IPS-18a (cell line): ENCODE measurements at regions not wholly inside any gene's neighbourhood (a gene's known extent, or its start where the extent isn't known, plus 50 kb on each side); places are given as distances from the start of the nearest gene placed in this dataset.
"Not testable (repeated sequence)": the region's sequence is repeated elsewhere in the genome, so short reads cannot be mapped to it uniquely, and the experiment has no call there.

Experiments
- H3K27ac ChIP-seq: one replicate; pipeline ENCODE4 v1.5.1; 2013; ENCODE audit warnings: low read length
- H3K27me3 ChIP-seq: one replicate; pipeline ENCODE4 v1.6.1; 2013; ENCODE audit warnings: mild to moderate bottlenecking, low read length; ENCODE audit not compliant: control insufficient read depth, insufficient read depth
- H3K36me3 ChIP-seq: one replicate; pipeline ENCODE4 v1.6.1; 2013; ENCODE audit warnings: low read depth, low read length; ENCODE audit not compliant: control insufficient read depth
- H3K4me1 ChIP-seq: one replicate; pipeline ENCODE4 v1.6.1; 2013; ENCODE audit warnings: low read depth, low read length; ENCODE audit not compliant: control insufficient read depth
- H3K4me3 ChIP-seq: one replicate; pipeline ENCODE4 v1.5.1; 2013; ENCODE audit warnings: low read length
- H3K9ac ChIP-seq: one replicate; pipeline ENCODE4 v1.6.1; 2013; ENCODE audit warnings: mild to moderate bottlenecking, low read length, moderate library complexity
- H3K9me3 ChIP-seq: one replicate; pipeline ENCODE4 v1.6.1; 2013; ENCODE audit warnings: low read depth, low read length; ENCODE audit not compliant: control insufficient read depth

DNA sequence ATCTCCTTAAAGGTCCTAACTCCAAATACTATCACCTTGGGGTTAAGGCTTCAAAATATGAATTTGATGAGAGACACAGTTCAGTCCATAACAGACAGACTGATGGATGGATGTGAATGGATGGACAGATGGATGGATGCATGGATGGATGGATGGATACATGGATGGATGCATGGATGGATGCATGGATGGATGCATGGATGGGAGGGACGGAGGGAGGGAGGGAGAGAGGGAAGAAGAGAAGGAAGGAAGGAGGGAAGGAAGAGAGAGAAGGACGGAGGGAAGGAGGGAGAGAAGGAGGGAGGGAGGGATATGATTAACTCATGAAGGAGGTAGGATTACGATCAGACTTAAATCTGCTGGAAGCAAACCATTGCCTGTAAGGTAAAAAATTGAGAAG lies 192.4 kb downstream of the LRRN1 start:
- H3K36me3 ChIP-seq = no peaks in the 10 kb centered on the region
- H3K9me3 ChIP-seq = no peaks in the 10 kb centered on the region
- no peaks in the 10 kb centered on the region for H3K4me1 ChIP-seq
- H3K9ac ChIP-seq = no peak overlapping the region
- H3K27ac ChIP-seq = no peak overlapping the region
- H3K27me3 ChIP-seq = no peaks in the 10 kb centered on the region
- H3K4me3 ChIP-seq = no peak overlapping the region

DNA sequence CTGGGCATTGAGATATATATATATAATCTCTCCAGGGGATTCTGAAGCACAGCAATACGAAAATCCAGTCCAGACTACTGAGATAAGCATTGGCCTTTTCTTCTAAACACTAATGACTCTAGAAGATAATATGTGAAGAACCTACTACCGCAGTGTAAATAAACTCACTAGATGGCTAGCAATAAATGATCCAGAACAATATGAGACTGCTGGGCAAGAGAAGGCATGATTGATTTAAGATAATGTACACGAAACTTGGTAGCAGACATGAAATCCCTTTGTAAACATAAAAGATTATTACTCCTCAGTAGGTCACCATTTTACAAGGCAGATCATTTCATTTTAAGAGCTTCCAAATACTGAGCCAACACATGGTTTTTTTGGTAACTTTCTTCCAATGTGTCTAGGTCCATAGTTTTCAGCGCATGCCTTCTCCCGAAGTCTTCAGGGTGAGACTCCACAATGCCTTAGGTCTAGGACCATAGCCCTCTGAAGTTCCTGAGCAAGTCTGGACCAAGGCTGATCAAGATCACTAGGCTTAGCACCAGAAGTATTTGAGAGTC lies 193.2 kb downstream of the LRRN1 start:
- Histone ChIP-seq H3K36me3 (no peaks in the 10 kb centered on the region), H3K27me3 (no peaks in the 10 kb centered on the region), H3K9ac (no peak overlapping the region), H3K4me1 (no peaks in the 10 kb centered on the region), H3K4me3 (no peak overlapping the region), H3K9me3 (no peaks in the 10 kb centered on the region), H3K27ac (no peak overlapping the region)

DNA sequence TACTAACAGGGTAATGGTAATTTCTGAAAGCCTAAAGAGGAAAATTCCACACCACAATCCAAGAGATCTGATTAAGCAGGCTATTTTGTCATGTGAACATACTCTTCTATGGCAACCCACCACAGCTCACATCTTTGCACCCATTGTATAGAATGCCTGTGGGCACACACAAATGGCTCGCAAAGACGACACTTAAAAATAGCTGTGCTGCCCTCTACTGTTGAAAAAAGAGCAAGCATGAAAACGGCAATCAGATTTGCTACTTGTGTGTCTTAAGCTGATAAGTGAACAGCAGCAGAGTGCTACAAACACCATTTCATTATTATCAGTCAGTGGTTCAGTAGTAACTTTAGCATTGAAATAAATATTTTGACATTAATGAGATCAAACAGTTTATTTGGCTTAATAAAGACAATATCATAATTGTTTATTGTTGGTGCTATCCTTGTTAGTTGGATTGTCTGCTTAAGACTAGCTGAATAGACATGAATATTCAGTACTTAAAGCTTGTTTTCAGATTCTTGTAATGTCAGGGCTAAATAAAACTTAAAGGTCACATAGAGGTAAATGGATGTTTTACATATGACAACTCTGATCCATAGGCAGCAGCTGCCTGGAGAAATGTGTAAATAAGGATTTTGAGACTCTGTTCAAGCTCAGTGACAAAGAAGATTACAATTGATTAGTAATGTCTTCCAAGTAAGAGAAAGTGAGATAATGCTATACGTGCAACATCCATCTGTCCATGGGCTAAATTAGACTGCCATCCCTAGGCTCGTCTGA lies 199.1 kb downstream of the LRRN1 start:
- Histone ChIP-seq H3K4me3 (no peak overlapping the region), H3K4me1 (no peaks in the 10 kb centered on the region), H3K36me3 (no peaks in the 10 kb centered on the region), H3K9me3 (no peaks in the 10 kb centered on the region), H3K9ac (no peak overlapping the region), H3K27ac (no peak overlapping the region), H3K27me3 (no peaks in the 10 kb centered on the region)

DNA sequence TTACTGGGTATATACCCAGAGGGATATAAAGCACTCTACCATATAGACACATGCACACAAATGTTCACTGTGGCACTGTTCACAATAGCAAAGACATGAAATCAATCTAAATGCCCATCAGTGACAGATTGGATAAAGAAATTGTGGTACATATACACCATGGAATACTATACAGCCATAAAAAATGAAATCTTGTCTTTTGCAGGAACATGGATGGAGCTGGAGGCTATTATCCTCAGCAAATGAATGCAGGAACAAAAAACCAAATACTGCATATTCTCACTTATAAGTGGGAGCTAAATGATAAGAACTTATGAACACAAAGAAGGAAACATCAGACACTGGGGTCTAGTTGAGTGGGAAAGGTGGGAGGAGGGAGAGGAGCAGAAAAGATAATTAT lies 200.1 kb downstream of the LRRN1 start:
- H3K9ac ChIP-seq, H3K9me3 ChIP-seq, H3K4me1 ChIP-seq, H3K27ac ChIP-seq, H3K4me3 ChIP-seq, H3K27me3 ChIP-seq, H3K36me3 ChIP-seq: not testable (repeated sequence)

DNA sequence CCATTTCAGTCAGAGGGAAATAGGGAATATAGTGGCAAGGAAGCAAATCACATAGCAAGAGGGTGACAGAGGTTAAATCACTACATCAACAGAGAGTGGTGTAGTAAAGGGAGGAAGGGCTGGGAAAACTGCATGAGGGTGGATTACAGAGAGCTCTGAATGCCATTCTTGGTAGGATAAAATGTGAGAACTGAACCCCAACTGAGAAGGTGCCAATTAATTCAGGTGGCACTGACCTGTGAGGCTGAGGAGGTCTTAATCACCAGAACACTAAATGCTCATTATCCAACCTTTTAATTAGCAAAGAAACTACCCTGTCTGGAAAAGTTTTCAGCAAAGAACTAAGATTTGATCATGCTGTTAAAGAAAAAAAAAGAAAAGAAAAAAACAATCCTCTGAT lies 202.7 kb downstream of the LRRN1 start:
- H3K36me3 ChIP-seq = no peaks in the 10 kb centered on the region
- H3K4me3 ChIP-seq = no peak overlapping the region
- no peaks in the 10 kb centered on the region for H3K4me1 ChIP-seq
- H3K9ac ChIP-seq = no peak overlapping the region
- no peaks in the 10 kb centered on the region for H3K9me3 ChIP-seq
- no peak overlapping the region for H3K27ac ChIP-seq
- H3K27me3 ChIP-seq = no peaks in the 10 kb centered on the region

DNA sequence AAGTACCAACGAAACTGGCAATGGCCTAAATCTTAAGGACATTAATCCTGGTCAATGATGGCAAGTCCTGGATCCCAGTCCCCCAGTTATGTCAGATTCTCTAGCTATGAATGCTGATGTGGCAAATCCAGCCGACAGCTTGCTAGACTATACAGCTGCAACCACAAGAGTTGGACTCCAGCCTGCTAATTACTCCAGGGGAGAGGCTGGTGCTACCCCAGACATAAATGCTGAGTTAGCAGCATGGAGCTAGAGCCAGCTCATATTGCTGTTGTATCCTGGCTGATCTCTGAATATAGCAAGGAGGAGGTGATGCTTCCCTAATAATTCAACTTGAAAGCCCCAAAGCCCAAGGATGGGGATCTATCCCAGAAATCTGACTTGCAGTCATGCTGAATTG lies 207.1 kb downstream of the LRRN1 start:
- H3K36me3 ChIP-seq = no peaks in the 10 kb centered on the region
- no peaks in the 10 kb centered on the region for H3K9me3 ChIP-seq
- H3K27me3 ChIP-seq = no peaks in the 10 kb centered on the region
- no peak overlapping the region for H3K27ac ChIP-seq
- no peak overlapping the region for H3K9ac ChIP-seq
- H3K4me1 ChIP-seq = no peaks in the 10 kb centered on the region
- H3K4me3 ChIP-seq = no peak overlapping the region

DNA sequence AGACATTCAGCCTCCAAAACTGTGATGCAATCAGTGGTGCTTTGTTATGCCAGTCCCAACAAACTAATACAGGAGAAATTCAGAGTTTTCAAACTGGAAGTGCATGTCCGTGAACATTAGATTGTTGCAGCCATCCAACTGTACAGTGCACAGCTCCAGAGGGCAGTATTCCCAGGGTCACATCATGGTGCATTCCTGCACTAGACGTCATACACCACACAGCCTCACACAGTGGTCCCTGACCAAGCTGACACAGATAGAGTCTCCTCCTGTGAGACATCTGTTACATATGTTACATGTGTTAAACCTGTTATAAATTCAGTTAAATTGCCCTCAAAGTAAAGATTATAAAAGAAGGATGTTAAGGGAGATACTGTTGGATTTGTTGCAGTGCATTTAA lies 209.0 kb downstream of the LRRN1 start:
- H3K27me3 ChIP-seq = no peaks in the 10 kb centered on the region
- H3K36me3 ChIP-seq = no peaks in the 10 kb centered on the region
- H3K27ac ChIP-seq = no peak overlapping the region
- H3K9me3 ChIP-seq = peaks cover 5% of the 10 kb centered on the region
- no peaks in the 10 kb centered on the region for H3K4me1 ChIP-seq
- no peak overlapping the region for H3K9ac ChIP-seq
- H3K4me3 ChIP-seq = no peak overlapping the region

DNA sequence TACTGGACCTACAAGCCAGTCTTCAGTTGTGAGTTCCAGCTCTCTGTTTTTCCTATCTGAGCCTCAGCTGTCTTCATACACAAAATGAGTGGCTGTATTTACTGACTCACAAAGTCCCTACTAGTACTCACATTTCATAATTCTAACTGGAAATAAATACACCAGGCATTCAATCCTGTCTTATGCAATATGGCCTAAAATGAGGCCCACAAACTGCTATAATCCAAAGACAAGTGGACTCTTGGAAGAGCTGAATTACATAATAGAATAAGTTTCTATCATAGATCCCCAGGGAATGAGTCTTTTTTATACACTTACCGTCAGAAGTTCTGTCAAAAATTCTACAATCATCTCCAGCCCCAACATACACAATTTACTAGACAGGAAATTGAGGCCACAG lies 211.9 kb downstream of the LRRN1 start:
- Histone ChIP-seq H3K4me1 (peaks cover 5% of the 10 kb centered on the region), H3K4me3 (no peak overlapping the region), H3K9me3 (peaks cover 7% of the 10 kb centered on the region), H3K27me3 (no peaks in the 10 kb centered on the region), H3K9ac (no peak overlapping the region), H3K36me3 (no peaks in the 10 kb centered on the region), H3K27ac (no peak overlapping the region)

DNA sequence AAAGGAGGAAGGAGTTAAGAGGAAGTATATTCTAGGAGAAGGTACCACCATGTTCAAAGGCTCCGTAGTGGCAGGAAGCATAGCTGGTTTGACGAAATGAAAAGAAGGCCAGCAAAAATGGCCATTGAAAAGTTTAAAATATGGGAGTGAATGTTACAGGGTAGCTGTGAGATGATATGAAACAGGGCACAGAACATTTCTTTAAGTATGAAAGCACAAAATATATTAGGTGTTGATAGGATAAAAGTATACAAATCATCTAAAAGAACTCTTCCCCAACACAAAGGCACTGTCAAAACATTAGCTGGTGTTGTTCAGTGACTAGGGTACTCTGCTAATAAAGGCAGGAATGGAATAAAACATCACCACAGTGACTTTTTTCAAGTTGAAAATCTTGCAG lies 216.2 kb downstream of the LRRN1 start:
- no peaks in the 10 kb centered on the region for H3K36me3 ChIP-seq
- H3K27me3 ChIP-seq = no peaks in the 10 kb centered on the region
- no peak overlapping the region for H3K9ac ChIP-seq
- no peak overlapping the region for H3K4me3 ChIP-seq
- peaks cover 7% of the 10 kb centered on the region for H3K9me3 ChIP-seq
- no peak overlapping the region for H3K27ac ChIP-seq
- H3K4me1 ChIP-seq = peaks cover 7% of the 10 kb centered on the region

DNA sequence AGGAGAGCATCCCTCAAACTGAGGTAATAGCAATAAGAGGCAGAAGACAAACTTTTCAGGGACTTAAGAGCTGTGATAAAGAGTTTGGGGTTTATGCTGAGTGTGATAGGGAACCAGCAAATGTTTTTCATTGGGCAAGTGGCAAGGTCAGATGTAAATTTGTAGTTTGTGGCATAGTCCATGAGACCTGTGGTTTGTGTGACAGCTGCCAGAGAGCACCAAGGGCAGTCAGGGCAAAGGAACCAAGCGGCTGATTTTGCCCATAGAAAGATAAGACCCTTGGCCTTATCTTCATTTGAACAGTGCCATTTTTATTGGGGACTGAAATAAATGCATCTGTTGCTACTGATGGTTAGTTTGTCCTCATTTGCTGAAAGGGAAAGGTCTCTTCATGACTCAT lies 220.3 kb downstream of the LRRN1 start:
- no peaks in the 10 kb centered on the region for H3K36me3 ChIP-seq
- H3K4me1 ChIP-seq = peaks cover 7% of the 10 kb centered on the region
- H3K27ac ChIP-seq = no peak overlapping the region
- H3K9ac ChIP-seq = no peak overlapping the region
- no peak overlapping the region for H3K4me3 ChIP-seq
- no peaks in the 10 kb centered on the region for H3K9me3 ChIP-seq
- no peaks in the 10 kb centered on the region for H3K27me3 ChIP-seq

DNA sequence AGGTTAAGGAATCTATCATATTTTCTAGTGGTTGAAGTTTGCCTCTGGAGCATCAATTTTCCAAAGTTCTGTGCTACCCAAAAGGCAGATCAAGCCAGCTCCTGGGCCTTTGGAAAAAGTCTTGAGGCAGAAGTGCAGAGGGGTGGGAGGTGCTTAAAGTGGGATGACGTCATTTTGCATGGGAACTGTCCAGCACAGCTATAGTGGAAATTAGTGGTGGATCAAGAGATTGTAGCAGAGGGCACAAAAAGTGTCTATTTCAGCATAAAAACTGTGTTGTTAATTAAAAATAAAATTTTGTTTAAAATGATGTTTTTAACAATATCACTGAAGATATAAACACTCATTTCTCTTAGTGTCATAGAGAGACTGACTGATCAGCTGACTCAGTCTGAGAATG lies 221.9 kb downstream of the LRRN1 start:
- no peaks in the 10 kb centered on the region for H3K27me3 ChIP-seq
- no peaks in the 10 kb centered on the region for H3K36me3 ChIP-seq
- H3K9me3 ChIP-seq = no peaks in the 10 kb centered on the region
- H3K9ac ChIP-seq = no peak overlapping the region
- peaks cover 3% of the 10 kb centered on the region for H3K4me1 ChIP-seq
- no peak overlapping the region for H3K27ac ChIP-seq
- H3K4me3 ChIP-seq = no peak overlapping the region

DNA sequence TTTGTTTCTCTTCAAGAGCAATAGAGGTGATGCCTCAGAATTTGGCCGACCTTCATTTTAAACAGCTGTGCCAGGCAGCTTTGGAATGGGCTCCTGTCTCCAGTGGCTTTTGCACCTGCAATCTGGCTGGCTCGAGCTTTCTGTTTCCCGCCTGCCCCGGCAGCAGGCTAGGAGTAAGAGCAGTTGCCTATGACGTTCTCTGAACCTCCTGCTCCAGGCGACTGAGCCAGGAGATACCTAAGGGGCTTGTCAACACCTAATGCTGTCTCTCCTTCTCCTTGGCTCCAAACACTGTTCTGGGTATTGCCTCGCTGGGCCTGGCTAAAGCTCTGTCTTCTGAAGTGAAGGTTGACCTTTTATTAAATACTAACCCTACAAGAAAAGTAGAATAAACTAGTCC lies 229.9 kb downstream of the LRRN1 start:
- no peak overlapping the region for H3K4me3 ChIP-seq
- H3K36me3 ChIP-seq = no peaks in the 10 kb centered on the region
- no peaks in the 10 kb centered on the region for H3K9me3 ChIP-seq
- H3K4me1 ChIP-seq = no peaks in the 10 kb centered on the region
- no peak overlapping the region for H3K27ac ChIP-seq
- no peaks in the 10 kb centered on the region for H3K27me3 ChIP-seq
- no peak overlapping the region for H3K9ac ChIP-seq
